OCI-LY1 (cell line): ENCODE measurements at regions not wholly inside any gene's neighbourhood (a gene's known extent, or its start where the extent isn't known, plus 50 kb on each side); places are given as distances from the start of the nearest gene placed in this dataset.

Source experiments
- CTCF ChIP-seq: fragments of 200-600 bp; sonication (generic), shearing (Covaris generic); IDR thresholded peaks from 2 replicates; pipeline ENCODE4 v1.5.1; 2017; ENCODE audit warnings: mild to moderate bottlenecking, antibody characterized with exemption, low read length, moderate library complexity, mixed read lengths
- EZH2 ChIP-seq: fragments of 200-600 bp; sonication (generic), shearing (Covaris generic); IDR thresholded peaks from 2 replicates; pipeline ENCODE4 v1.8.0; 2017; ENCODE audit warnings: borderline replicate concordance, mixed run types, mild to moderate bottlenecking, antibody characterized with exemption, low read length, moderate library complexity, mixed read lengths

DNA sequence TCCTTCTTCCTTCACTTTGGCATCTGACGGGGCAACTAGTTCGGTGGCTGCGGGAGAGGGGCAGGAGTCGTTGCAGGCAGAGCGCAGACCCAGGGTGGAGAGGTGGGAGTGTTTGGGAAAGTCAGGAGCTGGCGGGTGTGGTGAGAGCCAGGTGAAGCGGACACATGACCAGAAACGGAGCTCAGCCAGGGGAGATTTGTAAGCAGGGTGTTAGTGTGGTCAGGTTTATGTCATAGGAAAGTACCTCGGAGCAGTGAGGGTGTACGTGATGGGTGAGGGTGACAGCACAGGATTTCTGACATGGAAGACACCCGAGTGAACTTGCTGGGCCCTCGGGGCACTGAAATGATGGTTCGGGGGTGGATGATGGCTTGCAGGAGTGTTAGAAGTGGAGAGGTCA lies 247.4 kb upstream of the TPM1 start:
- TF ChIP-seq CTCF (no peak), EZH2 (no peak)
